HK-2 (cell line): ENCODE measurements at regions not wholly inside any gene's neighbourhood (a gene's known extent, or its start where the extent isn't known, plus 50 kb on each side); places are given as distances from the start of the nearest gene placed in this dataset.

Experiments
- DNase-seq: peaks from one replicate; pipeline ENCODE4 v3.0.0-alpha.2; 2018; ENCODE audit not compliant: unreplicated experiment

- DNase-seq = no peak
Measured at GRCh38 chr7:110564246-110564645, 526.7 kb upstream of the LRRN3 start.

GRCh38 chr7:110568388-110568787 is 522.5 kb upstream of the LRRN3 start:
- no peak for DNase-seq

- no peak for DNase-seq
Measured at GRCh38 chr7:110568932-110569331, 522.0 kb upstream of the LRRN3 start.

- DNase-seq = no peak
Measured at GRCh38 chr7:110569486-110570205, 521.3 kb upstream of the LRRN3 start.

GRCh38 chr7:110573862-110574528 is 516.9 kb upstream of the LRRN3 start:
- DNase-seq = peak; percentile 10

GRCh38 chr7:110587294-110587693 is 503.6 kb upstream of the LRRN3 start:
- no peak for DNase-seq

- DNase-seq = no peak
Measured at GRCh38 chr7:110590415-110590814, 500.5 kb upstream of the LRRN3 start.

- DNase-seq = no peak
Measured at GRCh38 chr7:110591341-110591740, 499.6 kb upstream of the LRRN3 start.

GRCh38 chr7:110592557-110592956 is 498.4 kb upstream of the LRRN3 start:
- no peak for DNase-seq

- DNase-seq = no peak
Measured at GRCh38 chr7:110593355-110593754, 497.6 kb upstream of the LRRN3 start.

- no peak for DNase-seq
Measured at GRCh38 chr7:110595694-110596093, 495.2 kb upstream of the LRRN3 start.

- no peak for DNase-seq
Measured at GRCh38 chr7:110600956-110601355, 490.0 kb upstream of the LRRN3 start.

- no peak for DNase-seq
Measured at GRCh38 chr7:110601710-110602109, 489.2 kb upstream of the LRRN3 start.

GRCh38 chr7:110604206-110604605 is 486.7 kb upstream of the LRRN3 start:
- no peak for DNase-seq

- no peak for DNase-seq
Measured at GRCh38 chr7:110604885-110605284, 486.0 kb upstream of the LRRN3 start.

- no peak for DNase-seq
Measured at GRCh38 chr7:110607050-110607857, 483.7 kb upstream of the LRRN3 start.

GRCh38 chr7:110609336-110609735 is 481.6 kb upstream of the LRRN3 start:
- DNase-seq = no peak

GRCh38 chr7:110612680-110613079 is 478.2 kb upstream of the LRRN3 start:
- DNase-seq = no peak
